ENCODE measurements at regions not wholly inside any gene's neighbourhood (a gene's known extent, or its start where the extent isn't known, plus 50 kb on each side); places are given as distances from the start of the nearest gene placed in this dataset.
"Not testable (repeated sequence)": the region's sequence is repeated elsewhere in the genome, so short reads cannot be mapped to it uniquely, and the experiment has no call there.

GRCh38 chr5:112566251-112566650 lies 147.2 kb upstream of the EPB41L4A start:
- DNase-seq (ENCODE audit: low read depth in 4 of 4, low spot score in 3 of 4): no peak

GRCh38 chr5:112569596-112569995 lies 150.5 kb upstream of the EPB41L4A start:
- DNase-seq (ENCODE audit: low read depth in 4 of 4, low spot score in 3 of 4): no peak

- no peak for DNase-seq (ENCODE audit: low read depth in 4 of 4, low spot score in 3 of 4)
Observed at GRCh38 chr5:112570708-112571444, 151.8 kb upstream of the EPB41L4A start.

GRCh38 chr5:112573441-112573840 lies 154.4 kb upstream of the EPB41L4A start:
- DNase-seq (ENCODE audit: low read depth in 4 of 4, low spot score in 3 of 4): no peak

- no peak for DNase-seq (ENCODE audit: low read depth in 4 of 4, low spot score in 3 of 4)
Observed at GRCh38 chr5:112574536-112574935, 155.5 kb upstream of the EPB41L4A start.

- no peak for DNase-seq (ENCODE audit: low read depth in 4 of 4, low spot score in 3 of 4)
Observed at GRCh38 chr5:112576298-112576925, 157.3 kb upstream of the EPB41L4A start.

GRCh38 chr5:112579599-112580170 lies 158.0 kb upstream of the APC start:
- DNase-seq (ENCODE audit: low read depth in 4 of 4, low spot score in 3 of 4): no peak

GRCh38 chr5:112581811-112582320 lies 155.8 kb upstream of the APC start:
- DNase-seq (ENCODE audit: low read depth in 4 of 4, low spot score in 3 of 4): no peak

- no peak for DNase-seq (ENCODE audit: low read depth in 4 of 4, low spot score in 3 of 4)
Observed at GRCh38 chr5:112583166-112583565, 154.5 kb upstream of the APC start.

GRCh38 chr5:112584781-112585180 lies 152.9 kb upstream of the APC start:
- no peak for DNase-seq (ENCODE audit: low read depth in 4 of 4, low spot score in 3 of 4)

- no peak for DNase-seq (ENCODE audit: low read depth in 4 of 4, low spot score in 3 of 4)
Observed at GRCh38 chr5:112586596-112587062, 151.1 kb upstream of the APC start.

- DNase-seq (ENCODE audit: low read depth in 4 of 4, low spot score in 3 of 4): not testable (repeated sequence)
Observed at GRCh38 chr5:112590858-112591257, 146.8 kb upstream of the APC start.

GRCh38 chr5:112594095-112594850 lies 143.4 kb upstream of the APC start:
- no peak for DNase-seq (ENCODE audit: low read depth in 4 of 4, low spot score in 3 of 4)

- no peak for DNase-seq (ENCODE audit: low read depth in 4 of 4, low spot score in 3 of 4)
Observed at GRCh38 chr5:112594941-112595340, 142.7 kb upstream of the APC start.

- DNase-seq (ENCODE audit: low read depth in 4 of 4, low spot score in 3 of 4): no peak
Observed at GRCh38 chr5:112597831-112598230, 139.9 kb upstream of the APC start.

GRCh38 chr5:112600510-112600909 lies 137.2 kb upstream of the APC start:
- not testable (repeated sequence) for DNase-seq (ENCODE audit: low read depth in 4 of 4, low spot score in 3 of 4)

- DNase-seq (ENCODE audit: low read depth in 4 of 4, low spot score in 3 of 4): no peak
Observed at GRCh38 chr5:112604732-112605630, 132.7 kb upstream of the APC start.

GRCh38 chr5:112608975-112609374 lies 128.7 kb upstream of the APC start:
- DNase-seq (ENCODE audit: low read depth in 4 of 4, low spot score in 3 of 4): no peak

- no peak for DNase-seq (ENCODE audit: low read depth in 4 of 4, low spot score in 3 of 4)
Observed at GRCh38 chr5:112612663-112613062, 125.0 kb upstream of the APC start.

- DNase-seq (ENCODE audit: low read depth in 4 of 4, low spot score in 3 of 4): no peak
Observed at GRCh38 chr5:112614285-112614684, 123.4 kb upstream of the APC start.

All from right renal pelvis (tissue), 4 donors.